T-cell (primary cell): ENCODE measurements at regions not wholly inside any gene's neighbourhood (a gene's known extent, or its start where the extent isn't known, plus 50 kb on each side); places are given as distances from the start of the nearest gene placed in this dataset.

Experiments
- ATAC-seq, 4 experiments: fragments of 200-7000 bp in 3 of 4; fragments of 150-1000 bp in 1 of 4; cut with Tn5 transposase; replicated peaks in 1 of 4; 1 replicate in 3 of 4; 2 replicates in 1 of 4; pipeline ENCODE4 v1.10.0; 2021; ENCODE audit warnings: moderate library complexity in 3 of 4, mild to moderate bottlenecking in 2 of 4, moderate number of reproducible peaks in 1 of 4
- CTCF ChIA-PET, 2 donors: fragments of 300-600 bp; sonication (Branson Sonifier 250); formaldehyde crosslinking; loops; one replicate each; lab custom pipeline; 2022; ENCODE audit warnings: antibody characterized with exemption in 2 of 2; lab: Charles Lee
- POLR2A ChIA-PET, 2 donors: fragments of 300-600 bp; sonication (Branson Sonifier 250); formaldehyde crosslinking; loops; one replicate each; lab custom pipeline; 2022; ENCODE audit warnings: antibody characterized with exemption in 2 of 2; lab: Charles Lee
- DNase-seq, 35 experiments: peaks; one replicate each; pipeline versions ENCODE4 v3.0.0 to v3.0.0-alpha.2; 2013 to 2023
- H3K27ac ChIP-seq: one replicate; pipeline ENCODE4 v1.5.1; 2013; ENCODE audit warnings: low read length
- H3K27me3 ChIP-seq, 2 experiments: replicated peaks in 1 of 2; 1 replicate in 1 of 2; 2 replicates in 1 of 2; pipeline versions ENCODE4 v1.6.1 to v1.7.0; 2013; ENCODE audit warnings: low read length in 1 of 2, mixed read lengths in 1 of 2; ENCODE audit not compliant: control insufficient read depth in 2 of 2, insufficient read depth in 2 of 2; ENCODE audit errors: extremely low read depth in 1 of 2
- H3K36me3 ChIP-seq, 2 donors: 1 replicate in 1 of 2; 2 replicates in 1 of 2; pipeline versions ENCODE4 v1.6.1 to v1.7.0; 2013; ENCODE audit warnings: low read length in 1 of 2; ENCODE audit not compliant: control insufficient read depth in 2 of 2, insufficient read depth in 1 of 2; ENCODE audit errors: extremely low read depth in 1 of 2
- H3K4me1 ChIP-seq, 2 experiments: 1 replicate in 1 of 2; 2 replicates in 1 of 2; pipeline versions ENCODE4 v1.6.1 to v1.7.0; 2013; ENCODE audit warnings: low read length in 2 of 2, mixed read lengths in 1 of 2; ENCODE audit not compliant: insufficient read depth in 2 of 2, control insufficient read depth in 1 of 2; ENCODE audit errors: extremely low read depth in 1 of 2
- H3K4me3 ChIP-seq, 2 donors: 1 replicate in 1 of 2; 2 replicates in 1 of 2; pipeline versions ENCODE4 v1.5.1 to v1.7.0; 2013; ENCODE audit warnings: mild to moderate bottlenecking in 2 of 2, low read length in 1 of 2, moderate library complexity in 1 of 2; ENCODE audit not compliant: control insufficient read depth in 1 of 2; ENCODE audit errors: extremely low read depth in 1 of 2
- H3K9me3 ChIP-seq: 2 replicates; pipeline ENCODE4 v1.7.0; 2013
- H3K27ac Mint-ChIP-seq, 2 donors: one replicate each; pipeline ENCODE4 v1.8.0; 2020 to 2021; ENCODE audit warnings: mild to moderate bottlenecking in 2 of 2, mixed read lengths in 2 of 2
- H3K27me3 Mint-ChIP-seq, 2 donors: one replicate each; pipeline ENCODE4 v1.8.0; 2021 to 2022; ENCODE audit warnings: mixed read lengths in 2 of 2
- H3K36me3 Mint-ChIP-seq: one replicate; pipeline ENCODE4 v1.8.0; 2021; ENCODE audit warnings: mixed read lengths
- H3K4me1 Mint-ChIP-seq, 3 donors: one replicate each; pipeline ENCODE4 v1.8.0; 2020 to 2022; ENCODE audit warnings: mixed read lengths in 3 of 3, mild to moderate bottlenecking in 1 of 3
- H3K4me3 Mint-ChIP-seq, 3 donors: one replicate each; pipeline ENCODE4 v1.8.0; 2020 to 2022; ENCODE audit warnings: mild to moderate bottlenecking in 3 of 3, mixed read lengths in 3 of 3, moderate library complexity in 3 of 3
- H3K9me3 Mint-ChIP-seq, 3 donors: one replicate each; pipeline ENCODE4 v1.8.0; 2020 to 2022; ENCODE audit warnings: mixed read lengths in 3 of 3
- WGBS: methylation state at CpG from one replicate; pipeline ENCODE4 v1.1.5; 2013; ENCODE audit warnings: missing lambda C conversion rate; ENCODE audit not compliant: insufficient coverage; 5-methylcytosine and 5-hydroxymethylcytosine counted together

GRCh38 chr6:91940801-91941200 is 1353.9 kb upstream of the MAP3K7 start:
- POLR2A ChIA-PET: no interaction called here
- ATAC-seq: no peak

GRCh38 chr6:91926827-91927226 is 1340.0 kb upstream of the MAP3K7 start:
- H3K27me3 ChIP-seq: no peaks in the 10 kb centered on the region
- ChIA-PET CTCF (interaction anchor here in 1 of 2 donors (0.6 kb wide), 1 partner anchor 240 kb away, joined by 3 read pairs; no protein-coding TSS in a partner anchor), POLR2A (no interaction called here)
- H3K36me3 ChIP-seq: no peaks in the 10 kb centered on the region
- H3K27ac ChIP-seq: no peak overlapping the region
- Mint-ChIP-seq H3K9me3 (peaks cover 17 to 25% (median 20%) of the 10 kb centered on the region in 3 donors), H3K27ac (no peak overlapping the region), H3K36me3 (no peaks in the 10 kb centered on the region), H3K27me3 (no peaks in the 10 kb centered on the region), H3K4me3 (no peak overlapping the region), H3K4me1 (no peaks in the 10 kb centered on the region)
- 92% methylated on average over 14 of the region's 15 CpGs for WGBS
- H3K4me3 ChIP-seq: no peak overlapping the region
- ATAC-seq (no peak), DNase-seq (no peak)
- H3K4me1 ChIP-seq: no peaks in the 10 kb centered on the region
- no peaks in the 10 kb centered on the region for H3K9me3 ChIP-seq

More at GRCh38 chr6:91940801-91941200, 1353.9 kb upstream of the MAP3K7 start:
- CTCF ChIA-PET: no interaction called here
- H3K27me3 Mint-ChIP-seq: no peaks in the 10 kb centered on the region
- Histone ChIP-seq H3K27me3 (no peaks in the 10 kb centered on the region), H3K36me3 (no peaks in the 10 kb centered on the region), H3K9me3 (no peaks in the 10 kb centered on the region), H3K4me1 (no peaks in the 10 kb centered on the region), H3K4me3 (no peak overlapping the region), H3K27ac (no peak overlapping the region)
- no peak overlapping the region for H3K27ac Mint-ChIP-seq
- H3K4me1 Mint-ChIP-seq: no peaks in the 10 kb centered on the region
- DNase-seq: no peak
- WGBS: no CpG with 5 or more reads among the region's 1 CpG
- peaks cover 12 to 25% (median 16%) of the 10 kb centered on the region in 3 donors for H3K9me3 Mint-ChIP-seq
- H3K4me3 Mint-ChIP-seq: no peak overlapping the region
- H3K36me3 Mint-ChIP-seq: no peaks in the 10 kb centered on the region

GRCh38 chr6:91926361-91926760 is 1339.5 kb upstream of the MAP3K7 start:
- Histone ChIP-seq H3K4me1 (no peaks in the 10 kb centered on the region), H3K36me3 (no peaks in the 10 kb centered on the region), H3K9me3 (no peaks in the 10 kb centered on the region), H3K27ac (no peak overlapping the region), H3K27me3 (no peaks in the 10 kb centered on the region), H3K4me3 (no peak overlapping the region)
- POLR2A ChIA-PET: no interaction called here
- Mint-ChIP-seq H3K36me3 (no peaks in the 10 kb centered on the region), H3K27ac (no peak overlapping the region), H3K4me3 (no peak overlapping the region), H3K27me3 (no peaks in the 10 kb centered on the region), H3K9me3 (peaks cover 17 to 27% (median 20%) of the 10 kb centered on the region in 3 donors), H3K4me1 (no peaks in the 10 kb centered on the region)
- 78% methylated on average over 6 of the region's 10 CpGs for WGBS
- ATAC-seq (no peak), DNase-seq (no peak)
- CTCF ChIA-PET: interaction anchor here in 1 of 2 donors (0.6 kb wide), 1 partner anchor 241 kb away, joined by 3 read pairs; no protein-coding TSS in a partner anchor

DNA sequence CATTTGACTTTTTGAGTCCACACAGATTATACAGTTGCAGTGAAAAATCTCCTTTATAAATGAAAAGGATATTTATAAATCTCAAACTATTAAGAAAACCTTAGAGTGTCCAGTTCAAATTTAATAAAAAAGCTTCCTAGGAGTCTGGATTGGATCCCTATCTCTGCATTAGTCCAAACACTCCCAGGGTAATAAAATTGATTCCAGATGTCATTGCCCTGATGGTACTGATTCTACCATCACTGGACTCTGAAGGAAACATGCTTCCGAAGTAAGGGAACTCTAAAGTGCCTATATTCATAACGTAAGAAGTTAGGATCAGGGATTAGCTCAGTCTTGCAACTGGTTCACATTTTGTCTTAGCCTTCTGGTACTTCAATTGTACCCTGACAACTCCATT is 1325.1 kb upstream of the MAP3K7 start:
- ATAC-seq (no peak), DNase-seq (no peak)
- Histone ChIP-seq H3K36me3 (no peaks in the 10 kb centered on the region), H3K27me3 (no peaks in the 10 kb centered on the region), H3K4me1 (no peaks in the 10 kb centered on the region), H3K9me3 (no peaks in the 10 kb centered on the region), H3K27ac (no peak overlapping the region), H3K4me3 (no peak overlapping the region)
- WGBS: 93% methylated on average over 2 of the region's 2 CpGs
- Mint-ChIP-seq H3K36me3 (no peaks in the 10 kb centered on the region), H3K27me3 (no peaks in the 10 kb centered on the region), H3K27ac (no peak overlapping the region), H3K4me1 (no peaks in the 10 kb centered on the region), H3K9me3 (peaks cover 14 to 17% (median 16%) of the 10 kb centered on the region in 3 donors), H3K4me3 (no peak overlapping the region)
- ChIA-PET POLR2A (no interaction called here), CTCF (no interaction called here)

GRCh38 chr6:91904586-91905164 is 1317.8 kb upstream of the MAP3K7 start:
- DNase-seq (no peak), ATAC-seq (no peak)
- H3K4me3 Mint-ChIP-seq: no peak overlapping the region
- Histone ChIP-seq H3K9me3 (no peaks in the 10 kb centered on the region), H3K27ac (no peak overlapping the region), H3K27me3 (no peaks in the 10 kb centered on the region), H3K36me3 (no peaks in the 10 kb centered on the region), H3K4me3 (no peak overlapping the region), H3K4me1 (no peaks in the 10 kb centered on the region)
- H3K9me3 Mint-ChIP-seq: peaks cover 8 to 21% (median 9%) of the 10 kb centered on the region in 3 donors
- CTCF ChIA-PET: no interaction called here
- POLR2A ChIA-PET: no interaction called here
- no peaks in the 10 kb centered on the region for H3K4me1 Mint-ChIP-seq
- H3K27me3 Mint-ChIP-seq: no peaks in the 10 kb centered on the region
- no peak overlapping the region for H3K27ac Mint-ChIP-seq
- no peaks in the 10 kb centered on the region for H3K36me3 Mint-ChIP-seq
- WGBS: no CpG with 5 or more reads among the region's 4 CpGs

- Histone ChIP-seq H3K9me3 (no peaks in the 10 kb centered on the region), H3K4me1 (no peaks in the 10 kb centered on the region), H3K27me3 (no peaks in the 10 kb centered on the region), H3K27ac (no peak overlapping the region), H3K4me3 (no peak overlapping the region), H3K36me3 (no peaks in the 10 kb centered on the region)
- DNase-seq: no peak
- H3K36me3 Mint-ChIP-seq: no peaks in the 10 kb centered on the region
- no peak overlapping the region for H3K27ac Mint-ChIP-seq
- H3K4me1 Mint-ChIP-seq: no peaks in the 10 kb centered on the region
- ATAC-seq: no peak
- WGBS: 82% methylated on average over 4 of the region's 6 CpGs
- H3K4me3 Mint-ChIP-seq: no peak overlapping the region
- ChIA-PET POLR2A (no interaction called here), CTCF (no interaction called here)
- H3K27me3 Mint-ChIP-seq: no peaks in the 10 kb centered on the region
- peaks cover 14 to 29% (median 28%) of the 10 kb centered on the region in 3 donors for H3K9me3 Mint-ChIP-seq
These were observed 1308.9 kb upstream of the MAP3K7 start for GRCh38 chr6:91895599-91896285.
